ENCODE measurements at regions not wholly inside any gene's neighbourhood (a gene's known extent, or its start where the extent isn't known, plus 50 kb on each side); places are given as distances from the start of the nearest gene placed in this dataset.

DNA sequence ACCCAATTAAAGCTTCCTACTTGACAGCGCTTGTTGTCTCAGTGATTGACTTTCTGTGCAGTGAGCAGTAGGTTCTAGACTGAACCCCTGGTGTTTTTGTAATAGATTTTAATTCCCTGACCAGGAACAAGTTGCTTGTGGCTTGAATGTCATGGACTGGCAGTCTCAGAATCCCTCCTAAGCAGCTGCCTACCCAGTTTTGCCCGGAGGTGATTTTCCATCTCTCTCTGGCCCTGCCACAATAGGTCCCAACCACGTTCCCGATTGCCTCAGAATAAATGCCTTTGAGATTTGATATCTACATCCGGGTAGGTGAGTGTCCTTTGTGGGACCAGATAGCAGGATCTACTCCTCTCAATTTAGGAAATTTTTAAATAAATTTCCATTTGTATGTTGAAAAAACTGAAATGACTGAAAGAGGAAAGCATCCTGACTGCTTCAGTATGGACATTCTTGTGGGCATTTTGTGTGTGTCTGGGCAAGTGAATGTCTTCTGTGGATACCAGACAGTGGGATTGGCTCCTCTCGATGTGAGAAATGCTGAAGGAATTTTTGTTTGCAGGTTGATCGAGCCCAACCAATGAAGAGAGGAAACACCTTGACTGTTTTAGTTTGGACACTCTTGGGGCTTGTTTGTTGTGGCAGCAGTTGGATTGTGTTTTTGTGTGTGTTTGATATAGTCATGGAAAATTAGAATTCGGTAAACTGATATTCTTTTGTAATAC, 1607.4 kb downstream of the C4orf33 start:
- Mint-ChIP-seq H3K27ac (no peak overlapping the region), H3K4me1 (no peaks in the 10 kb centered on the region), H3K27me3 (no peaks in the 10 kb centered on the region), H3K9me3 (ENCODE audit: insufficient read depth) (peaks cover 3% of the 10 kb centered on the region), H3K4me3 (no peak overlapping the region)
- no peaks in the 10 kb centered on the region for H3K36me3 ChIP-seq (replicated peaks in 1 of 2; ENCODE audit: control extremely low read depth in 1 of 2, control insufficient read depth in 1 of 2, extremely low read depth in 1 of 2, insufficient read depth in 2 of 2, low read length in 1 of 2)
- H3K4me1 ChIP-seq (ENCODE audit: control insufficient read depth in 2 of 2, insufficient read depth in 2 of 2, low read length in 2 of 2) = no peaks in the 10 kb centered on the region
- H3K27me3 ChIP-seq (replicated peaks in 1 of 4; ENCODE audit: control extremely low read depth in 1 of 4, control insufficient read depth in 3 of 4, insufficient read depth in 4 of 4, low read length in 3 of 4) = no peaks in the 10 kb centered on the region
- H3K9ac ChIP-seq (ENCODE audit: low read length) = no peak overlapping the region
- DNase-seq = no peak
- POLR2A ChIA-PET = no interaction called here
- intact Hi-C loops (cut with micrococcal nuclease) = no loop called here
- no peak for ATAC-seq (ENCODE audit: low read depth)
- no peak overlapping the region for H3K27ac ChIP-seq (ENCODE audit: low read length in 2 of 2)
- CTCF ChIA-PET = no interaction called here
- H3K4me3 ChIP-seq (ENCODE audit: control extremely low read depth in 1 of 5, extremely low read depth in 1 of 5, insufficient read depth in 1 of 5, low read depth in 2 of 5, low read length in 4 of 5) = no peak overlapping the region
- H3K79me2 ChIP-seq (ENCODE audit: control insufficient read depth, insufficient read depth, low read length) = no peaks in the 10 kb centered on the region
- no peak overlapping the region for H2AFZ ChIP-seq (ENCODE audit: insufficient read depth, low read depth, low read length, poor library complexity, severe bottlenecking)
- 89% methylated on average over 4 of the region's 8 CpGs for WGBS (ENCODE audit: insufficient coverage)
- H3K4me2 ChIP-seq (replicated peaks; ENCODE audit: low read depth, low read length, poor library complexity, severe bottlenecking) = no peak overlapping the region
- H3K9me3 ChIP-seq (ENCODE audit: control extremely low read depth in 1 of 3, control insufficient read depth in 2 of 3, insufficient read depth in 1 of 3, low read length in 2 of 3) = peaks cover 0 to 8% (median 0%) of the 10 kb centered on the region in 3 donors
- TF ChIP-seq, protein P1, sequence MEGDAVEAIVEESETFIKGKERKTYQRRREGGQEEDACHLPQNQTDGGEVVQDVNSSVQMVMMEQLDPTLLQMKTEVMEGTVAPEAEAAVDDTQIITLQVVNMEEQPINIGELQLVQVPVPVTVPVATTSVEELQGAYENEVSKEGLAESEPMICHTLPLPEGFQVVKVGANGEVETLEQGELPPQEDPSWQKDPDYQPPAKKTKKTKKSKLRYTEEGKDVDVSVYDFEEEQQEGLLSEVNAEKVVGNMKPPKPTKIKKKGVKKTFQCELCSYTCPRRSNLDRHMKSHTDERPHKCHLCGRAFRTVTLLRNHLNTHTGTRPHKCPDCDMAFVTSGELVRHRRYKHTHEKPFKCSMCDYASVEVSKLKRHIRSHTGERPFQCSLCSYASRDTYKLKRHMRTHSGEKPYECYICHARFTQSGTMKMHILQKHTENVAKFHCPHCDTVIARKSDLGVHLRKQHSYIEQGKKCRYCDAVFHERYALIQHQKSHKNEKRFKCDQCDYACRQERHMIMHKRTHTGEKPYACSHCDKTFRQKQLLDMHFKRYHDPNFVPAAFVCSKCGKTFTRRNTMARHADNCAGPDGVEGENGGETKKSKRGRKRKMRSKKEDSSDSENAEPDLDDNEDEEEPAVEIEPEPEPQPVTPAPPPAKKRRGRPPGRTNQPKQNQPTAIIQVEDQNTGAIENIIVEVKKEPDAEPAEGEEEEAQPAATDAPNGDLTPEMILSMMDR (IDR thresholded peaks at IDR 0.05) = no peak
- no peak for TF ChIP-seq EZH2 (IDR thresholded peaks at IDR 0.05; ENCODE audit: borderline replicate concordance, insufficient read depth, low read depth, low read length, poor library complexity, severe bottlenecking)
- H4K20me1 ChIP-seq (ENCODE audit: control insufficient read depth, insufficient read depth, low read length, poor library complexity, severe bottlenecking) = no peaks in the 10 kb centered on the region

DNA sequence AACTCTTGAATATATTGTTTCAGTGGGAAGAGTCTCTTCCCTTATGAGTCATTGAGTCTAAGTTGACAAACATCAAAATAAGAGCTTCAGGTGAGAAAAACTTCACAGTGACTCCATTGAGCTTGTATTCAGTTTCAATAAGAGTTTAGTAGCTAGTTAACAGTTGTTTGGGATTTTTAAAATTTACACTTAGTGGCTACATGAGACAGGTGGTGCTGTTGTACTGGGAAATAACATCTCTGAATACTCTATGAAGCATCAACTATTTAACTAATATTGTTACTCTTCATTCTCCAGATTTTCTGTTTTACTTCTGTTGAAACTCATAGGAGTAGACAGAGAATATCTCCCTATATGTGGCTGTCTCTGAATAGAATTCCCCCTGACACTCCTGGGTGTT, 1609.1 kb downstream of the C4orf33 start:
- Mint-ChIP-seq H3K27me3 (no peaks in the 10 kb centered on the region), H3K9me3 (ENCODE audit: insufficient read depth) (peaks cover 3% of the 10 kb centered on the region), H3K27ac (no peak overlapping the region), H3K4me3 (no peak overlapping the region), H3K4me1 (no peaks in the 10 kb centered on the region)
- CTCF ChIA-PET = no interaction called here
- ATAC-seq (ENCODE audit: low read depth) (no peak), DNase-seq (no peak)
- Histone ChIP-seq H3K4me3 (ENCODE audit: control extremely low read depth in 1 of 5, extremely low read depth in 1 of 5, insufficient read depth in 1 of 5, low read depth in 2 of 5, low read length in 4 of 5) (no peak overlapping the region), H3K27ac (ENCODE audit: low read length in 2 of 2) (no peak overlapping the region), H3K4me2 (replicated peaks; ENCODE audit: low read depth, low read length, poor library complexity, severe bottlenecking) (no peak overlapping the region), H3K4me1 (ENCODE audit: control insufficient read depth in 2 of 2, insufficient read depth in 2 of 2, low read length in 2 of 2) (no peaks in the 10 kb centered on the region), H2AFZ (ENCODE audit: insufficient read depth, low read depth, low read length, poor library complexity, severe bottlenecking) (no peak overlapping the region), H3K79me2 (ENCODE audit: control insufficient read depth, insufficient read depth, low read length) (no peaks in the 10 kb centered on the region), H4K20me1 (ENCODE audit: control insufficient read depth, insufficient read depth, low read length, poor library complexity, severe bottlenecking) (no peaks in the 10 kb centered on the region), H3K36me3 (replicated peaks in 1 of 2; ENCODE audit: control extremely low read depth in 1 of 2, control insufficient read depth in 1 of 2, extremely low read depth in 1 of 2, insufficient read depth in 2 of 2, low read length in 1 of 2) (no peaks in the 10 kb centered on the region), H3K9ac (ENCODE audit: low read length) (no peak overlapping the region), H3K27me3 (replicated peaks in 1 of 4; ENCODE audit: control extremely low read depth in 1 of 4, control insufficient read depth in 3 of 4, insufficient read depth in 4 of 4, low read length in 3 of 4) (no peaks in the 10 kb centered on the region), H3K9me3 (ENCODE audit: control extremely low read depth in 1 of 3, control insufficient read depth in 2 of 3, insufficient read depth in 1 of 3, low read length in 2 of 3) (peaks cover 0 to 8% (median 0%) of the 10 kb centered on the region in 3 donors)
- TF ChIP-seq, protein P1 (IDR thresholded peaks at IDR 0.05) = no peak
- TF ChIP-seq EZH2 (IDR thresholded peaks at IDR 0.05; ENCODE audit: borderline replicate concordance, insufficient read depth, low read depth, low read length, poor library complexity, severe bottlenecking) = no peak
- POLR2A ChIA-PET = no interaction called here
- intact Hi-C loops (cut with micrococcal nuclease) = no loop called here

Data from B cell (primary cell).